ENCODE measurements at regions not wholly inside any gene's neighbourhood (a gene's known extent, or its start where the extent isn't known, plus 50 kb on each side); places are given as distances from the start of the nearest gene placed in this dataset.

- DNase-seq, result no peak
These were observed 83.3 kb downstream of the ALDH8A1 start for GRCh38 chr6:134866563-134866962.

- no peak for DNase-seq
These were observed 85.3 kb downstream of the ALDH8A1 start for GRCh38 chr6:134864558-134864957.

GRCh38 chr6:134863763-134864510 is 86.0 kb downstream of the ALDH8A1 start:
- DNase-seq, result no peak

- DNase-seq, result no peak
These were observed 95.5 kb downstream of the ALDH8A1 start for GRCh38 chr6:134854366-134854765.

- DNase-seq, result no peak
These were observed 96.5 kb downstream of the ALDH8A1 start for GRCh38 chr6:134853111-134854055.

- DNase-seq, result no peak
These were observed 98.4 kb downstream of the ALDH8A1 start for GRCh38 chr6:134851548-134851947.

GRCh38 chr6:134850721-134851305 is 99.1 kb downstream of the ALDH8A1 start:
- DNase-seq, result no peak

- no peak for DNase-seq
These were observed 99.9 kb downstream of the ALDH8A1 start for GRCh38 chr6:134849920-134850447.

GRCh38 chr6:134848076-134848475 is 101.8 kb downstream of the ALDH8A1 start:
- DNase-seq, result no peak

GRCh38 chr6:134846865-134847264 is 103.0 kb downstream of the ALDH8A1 start:
- no peak for DNase-seq

GRCh38 chr6:134846031-134846430 is 103.9 kb downstream of the ALDH8A1 start:
- no peak for DNase-seq

- DNase-seq, result no peak
These were observed 105.8 kb downstream of the ALDH8A1 start for GRCh38 chr6:134844120-134844519.

- no peak for DNase-seq
These were observed 109.6 kb downstream of the ALDH8A1 start for GRCh38 chr6:134840086-134840867.

- DNase-seq, result no peak
These were observed 113.9 kb downstream of the ALDH8A1 start for GRCh38 chr6:134835993-134836392.

- DNase-seq, result no peak
These were observed 119.0 kb downstream of the ALDH8A1 start for GRCh38 chr6:134830940-134831339.

GRCh38 chr6:134830194-134830593 is 119.7 kb downstream of the ALDH8A1 start:
- no peak for DNase-seq

- no peak for DNase-seq
These were observed 121.3 kb downstream of the ALDH8A1 start for GRCh38 chr6:134828641-134829040.

- DNase-seq, result no peak
These were observed 122.8 kb downstream of the ALDH8A1 start for GRCh38 chr6:134826889-134827737.

- no peak for DNase-seq
These were observed 126.2 kb downstream of the ALDH8A1 start for GRCh38 chr6:134823710-134824034.

- DNase-seq, result no peak
These were observed 126.8 kb downstream of the ALDH8A1 start for GRCh38 chr6:134822920-134823709.

All from activated CD4-positive, alpha-beta T cell treated with anti-CD3 and anti-CD28 coated beads for 1 hour (primary cell).